Spleen (tissue), 11 donors: ENCODE measurements at regions not wholly inside any gene's neighbourhood (a gene's known extent, or its start where the extent isn't known, plus 50 kb on each side); places are given as distances from the start of the nearest gene placed in this dataset.

Experiments
- DNase-seq: peaks from one replicate; pipeline ENCODE4 v3.0.0-alpha.2; 2020
- H3K27ac ChIP-seq, 8 donors: fragments of 200-600 bp; sonication (generic) in 7 of 8; 1 replicate in 4 of 8; 2 replicates in 4 of 8; pipeline versions ENCODE4 v1.5.0 to v1.8.0; 2016 to 2021; ENCODE audit warnings: inconsistent platforms in 4 of 8, mild to moderate bottlenecking in 4 of 8, moderate library complexity in 1 of 8
- H3K27me3 ChIP-seq, 7 donors: fragments of 200-600 bp; sonication (generic) in 6 of 7; replicated peaks in 1 of 7; 1 replicate in 4 of 7; 2 replicates in 3 of 7; pipeline versions ENCODE4 v1.5.0 to v1.8.0; 2016 to 2021; ENCODE audit warnings: inconsistent platforms in 3 of 7, mild to moderate bottlenecking in 1 of 7
- H3K36me3 ChIP-seq, 6 donors: fragments of 200-600 bp; sonication (generic) in 5 of 6; 1 replicate in 4 of 6; 2 replicates in 2 of 6; pipeline versions ENCODE4 v1.5.0 to v1.8.0; 2016 to 2021; ENCODE audit warnings: inconsistent platforms in 2 of 6
- H3K4me1 ChIP-seq, 6 donors: fragments of 200-600 bp; sonication (generic) in 5 of 6; 1 replicate in 3 of 6; 2 replicates in 3 of 6; pipeline versions ENCODE4 v1.5.0 to v1.8.0; 2016 to 2021; ENCODE audit warnings: inconsistent platforms in 3 of 6
- H3K4me3 ChIP-seq, 8 donors: fragments of 200-600 bp; sonication (generic) in 7 of 8; 1 replicate in 4 of 8; 2 replicates in 4 of 8; pipeline versions ENCODE4 v1.5.0 to v1.8.0; 2016 to 2021; ENCODE audit warnings: inconsistent platforms in 4 of 8, mild to moderate bottlenecking in 4 of 8, moderate library complexity in 2 of 8
- H3K9me3 ChIP-seq, 8 donors: fragments of 200-600 bp; sonication (generic) in 7 of 8; 1 replicate in 4 of 8; 2 replicates in 4 of 8; pipeline versions ENCODE4 v1.5.0 to v1.8.0; 2016 to 2021; ENCODE audit warnings: inconsistent platforms in 4 of 8
- POLR2A ChIP-seq, 3 donors: fragments of 450-650 bp; IDR thresholded peaks; one replicate each; pipeline ENCODE4 v1.5.1; 2017; ENCODE audit warnings: antibody characterized with exemption in 3 of 3, mild to moderate bottlenecking in 1 of 3
- POLR2AphosphoS5 ChIP-seq, 3 donors: sonication (generic); formaldehyde crosslinking; IDR thresholded peaks; one replicate each; pipeline ENCODE4 v1.5.1; 2017; ENCODE audit warnings: antibody characterized with exemption in 3 of 3
- WGBS, 5 donors: extraction: QIAGEN DNeasy Blood & Tissue Kit in 3 of 5; methylation state at CpG; one replicate each; pipeline versions ENCODE4 v1.1.5 to v1.1.7; 2013 to 2018; 5-methylcytosine and 5-hydroxymethylcytosine counted together
- intact Hi-C: fragments of 100-400 bp; cut with DNase I; formaldehyde crosslinking; loops from one replicate; pipeline ENCODE4 v1.15.0; 2023; ENCODE audit warnings: low total_unique reads
- TF ChIP-seq, protein P1 (sequence below), 11 experiments: fragments of 200-600 bp in 7 of 11; fragments of 450-650 bp in 4 of 11; sonication (generic) in 4 of 11; IDR thresholded peaks in 8 of 11; conservative IDR thresholded peaks in 3 of 11; 1 replicate in 7 of 11; 2 replicates in 4 of 11; pipeline versions ENCODE4 v1.4.0 to v1.8.0; 2016 to 2021; ENCODE audit warnings: antibody characterized with exemption in 11 of 11, inconsistent platforms in 4 of 11, mild to moderate bottlenecking in 1 of 11
- donor health status: healthy with polysubstance abuse.
- donor health status: DM: no; HTN: no; CAD: no; lungs with moderate emphysema.
- donor health status: DM: no; HTN: no; CAD: no.
- donor health status: Bipolar disorder and iron deficiency.
- donor health status: healthy.
- donor health status: DM: no; HTN: no; CAD: no.
- donor health status: DM: yes; HTN: yes; CAD: no.

DNA sequence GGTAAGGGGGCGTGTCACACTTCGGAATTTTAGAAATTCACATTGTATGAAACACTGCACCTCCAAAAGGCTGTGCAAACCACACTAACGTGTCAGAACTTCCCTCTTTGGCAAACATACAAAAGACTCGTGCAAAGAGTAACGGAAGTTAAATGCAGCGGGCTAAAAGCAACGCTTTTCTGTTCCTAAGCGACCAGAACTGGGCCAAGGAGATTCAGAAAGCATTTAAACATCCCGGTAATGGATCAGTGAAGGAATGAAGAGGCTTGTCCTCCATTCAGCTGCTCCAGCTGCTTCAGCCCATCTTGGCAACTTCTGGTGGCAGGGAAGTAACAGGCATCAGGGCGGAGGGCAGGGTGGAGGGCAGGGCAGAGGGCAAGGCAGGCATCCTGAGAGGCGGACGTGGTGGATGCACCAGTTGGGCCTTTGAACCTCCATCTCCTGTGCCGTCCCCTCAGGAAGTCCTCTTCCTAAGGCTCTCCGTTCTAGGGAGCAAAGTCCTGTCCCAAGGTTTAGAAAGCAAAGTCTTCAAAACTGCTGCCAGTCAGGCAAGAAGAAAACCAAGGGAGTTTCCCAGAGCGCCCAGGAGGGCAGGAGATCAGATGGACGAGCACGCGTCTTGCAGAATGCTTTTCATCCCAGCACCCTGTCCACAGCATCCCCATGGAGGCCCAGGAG is 230.7 kb downstream of the ZNF516 start:
- H3K4me3 ChIP-seq, result no peak overlapping the region
- 44 to 64% (median 56%) methylated on average over 18 of the region's 18 CpGs for WGBS, 5 donors
- no peak for DNase-seq
- H3K9me3 ChIP-seq, result no peaks in the 10 kb centered on the region
- H3K27me3 ChIP-seq, result peaks cover 0 to 8% (median 0%) of the 10 kb centered on the region in 7 donors
- intact Hi-C loops, result no loop called here
- TF ChIP-seq, protein P1, sequence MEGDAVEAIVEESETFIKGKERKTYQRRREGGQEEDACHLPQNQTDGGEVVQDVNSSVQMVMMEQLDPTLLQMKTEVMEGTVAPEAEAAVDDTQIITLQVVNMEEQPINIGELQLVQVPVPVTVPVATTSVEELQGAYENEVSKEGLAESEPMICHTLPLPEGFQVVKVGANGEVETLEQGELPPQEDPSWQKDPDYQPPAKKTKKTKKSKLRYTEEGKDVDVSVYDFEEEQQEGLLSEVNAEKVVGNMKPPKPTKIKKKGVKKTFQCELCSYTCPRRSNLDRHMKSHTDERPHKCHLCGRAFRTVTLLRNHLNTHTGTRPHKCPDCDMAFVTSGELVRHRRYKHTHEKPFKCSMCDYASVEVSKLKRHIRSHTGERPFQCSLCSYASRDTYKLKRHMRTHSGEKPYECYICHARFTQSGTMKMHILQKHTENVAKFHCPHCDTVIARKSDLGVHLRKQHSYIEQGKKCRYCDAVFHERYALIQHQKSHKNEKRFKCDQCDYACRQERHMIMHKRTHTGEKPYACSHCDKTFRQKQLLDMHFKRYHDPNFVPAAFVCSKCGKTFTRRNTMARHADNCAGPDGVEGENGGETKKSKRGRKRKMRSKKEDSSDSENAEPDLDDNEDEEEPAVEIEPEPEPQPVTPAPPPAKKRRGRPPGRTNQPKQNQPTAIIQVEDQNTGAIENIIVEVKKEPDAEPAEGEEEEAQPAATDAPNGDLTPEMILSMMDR (IDR thresholded peaks at IDR 0.05 in 8 of 11, conservative IDR thresholded peaks at IDR 0.05 in 3 of 11), result no peak
- no peak for TF ChIP-seq POLR2AphosphoS5 (IDR thresholded peaks at IDR 0.05)
- TF ChIP-seq POLR2A (IDR thresholded peaks at IDR 0.05), result no peak
- peak overlapping the region in 5 of 8 donors; percentile 62 to 84 (median 79) for H3K27ac ChIP-seq
- H3K4me1 ChIP-seq, result peaks cover 0 to 22% (median 6%) of the 10 kb centered on the region in 6 donors
- no peaks in the 10 kb centered on the region for H3K36me3 ChIP-seq

DNA sequence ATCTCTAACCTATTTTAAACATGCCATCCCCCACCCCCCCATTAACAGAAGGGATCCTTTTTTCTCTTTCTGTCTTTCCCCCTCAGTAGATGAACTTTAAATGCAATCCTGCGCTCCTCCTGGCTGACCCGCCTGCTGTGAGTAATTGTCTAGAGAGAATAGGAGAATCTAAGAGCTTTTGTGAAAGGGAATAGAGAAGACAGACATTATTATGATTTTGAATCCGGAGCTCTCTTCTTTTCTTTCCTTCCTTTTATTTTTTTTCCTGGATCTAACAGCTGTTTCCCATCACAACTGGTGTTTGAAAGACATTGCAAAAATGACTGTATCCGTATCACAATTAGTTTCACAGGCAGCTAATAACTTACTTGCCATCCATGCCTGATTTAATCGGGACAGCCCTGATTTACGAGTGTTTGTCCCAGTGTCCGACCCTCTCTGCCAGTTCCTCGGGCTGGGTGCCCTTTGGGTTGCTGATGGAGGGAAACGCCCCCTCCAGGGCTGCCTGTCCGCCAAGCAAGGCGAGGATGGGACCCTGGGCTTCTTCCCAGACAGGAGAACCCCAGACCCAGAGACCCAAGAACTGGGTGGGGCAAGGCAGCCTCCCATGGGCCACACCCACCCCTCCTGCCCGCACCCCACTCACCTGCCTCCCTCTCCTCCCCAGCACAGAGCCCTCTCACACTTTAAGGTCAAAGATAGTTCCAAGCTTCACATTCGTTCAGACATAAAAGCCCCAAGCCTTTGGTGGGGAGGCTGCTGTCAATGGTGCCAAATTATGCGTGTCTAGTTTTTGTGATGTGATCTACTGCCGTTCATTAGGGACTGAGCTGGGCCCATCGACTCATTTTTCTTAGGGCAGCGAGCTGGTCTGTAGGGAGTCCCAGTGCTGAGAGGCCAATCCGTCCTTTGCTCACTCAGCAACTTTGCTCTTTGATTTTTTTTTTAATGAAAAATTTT is 231.7 kb downstream of the ZNF516 start:
- intact Hi-C loops, result no loop called here
- no peak for TF ChIP-seq POLR2A (IDR thresholded peaks at IDR 0.05)
- TF ChIP-seq, protein P1 (IDR thresholded peaks at IDR 0.05 in 8 of 11, conservative IDR thresholded peaks at IDR 0.05 in 3 of 11), result no peak
- no peak for TF ChIP-seq POLR2AphosphoS5 (IDR thresholded peaks at IDR 0.05)
- Histone ChIP-seq H3K27me3 (peaks cover 0 to 14% (median 0%) of the 10 kb centered on the region in 7 donors), H3K4me3 (no peak overlapping the region), H3K27ac (peak overlapping the region in 4 of 8 donors; percentile 58 to 79 (median 68)), H3K9me3 (no peaks in the 10 kb centered on the region), H3K36me3 (no peaks in the 10 kb centered on the region), H3K4me1 (peaks cover 0 to 22% (median 6%) of the 10 kb centered on the region in 6 donors)
- no peak for DNase-seq
- WGBS, 5 donors, result 73 to 83% (median 79%) methylated on average over 17 to 18 of the region's 18 CpGs

DNA sequence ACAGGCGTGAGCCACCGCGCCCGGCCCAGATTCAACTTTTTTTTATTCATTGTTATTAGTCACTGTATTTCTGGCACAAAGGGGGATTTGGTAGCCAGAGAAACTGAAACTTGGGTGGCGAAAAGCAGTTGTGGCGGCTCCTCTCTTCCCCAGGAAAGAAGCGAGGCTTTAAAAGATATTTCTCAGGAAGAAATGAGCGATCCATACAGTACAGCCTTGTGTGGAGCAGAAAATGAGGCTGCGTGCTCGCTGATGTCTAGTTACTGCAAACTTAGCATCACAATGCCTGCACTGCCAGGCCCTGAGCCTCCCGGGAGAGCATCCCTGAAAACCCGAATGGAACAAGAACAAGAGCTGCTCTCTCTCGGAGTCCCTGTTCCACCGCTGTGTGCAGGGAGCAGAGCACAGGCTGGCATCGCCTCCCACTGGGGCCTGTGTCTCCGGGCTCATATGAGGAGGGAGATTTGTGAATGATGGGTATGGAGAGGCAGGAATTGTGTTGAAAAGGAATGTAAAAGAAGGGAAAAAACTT is 234.0 kb downstream of the ZNF516 start:
- peaks cover 0 to 22% (median 6%) of the 10 kb centered on the region in 6 donors for H3K4me1 ChIP-seq

More for the DNA sequence above, 234.0 kb downstream of the ZNF516 start:
- H3K4me3 ChIP-seq, result no peak overlapping the region
- DNase-seq, result no peak
- no peak overlapping the region for H3K27ac ChIP-seq
- 89 to 92% (median 90%) methylated on average over 16 of the region's 16 CpGs for WGBS, 5 donors
- intact Hi-C loops, result no loop called here
- peaks cover 0 to 14% (median 0%) of the 10 kb centered on the region in 7 donors for H3K27me3 ChIP-seq
- no peaks in the 10 kb centered on the region for H3K36me3 ChIP-seq
- TF ChIP-seq, protein P1 (IDR thresholded peaks at IDR 0.05 in 8 of 11, conservative IDR thresholded peaks at IDR 0.05 in 3 of 11), result no peak
- no peak for TF ChIP-seq POLR2AphosphoS5 (IDR thresholded peaks at IDR 0.05)
- TF ChIP-seq POLR2A (IDR thresholded peaks at IDR 0.05), result no peak
- no peaks in the 10 kb centered on the region for H3K9me3 ChIP-seq
